Activated CD4-positive, alpha-beta memory T cell treated with anti-CD3 and anti-CD28 coated beads, Interleukin-2, amount 10 ng/mL, durations not matched to agents 7 days and 5 days (primary cell): ENCODE measurements at regions not wholly inside any gene's neighbourhood (a gene's known extent, or its start where the extent isn't known, plus 50 kb on each side); places are given as distances from the start of the nearest gene placed in this dataset.

Source experiments
- CTCF ChIA-PET: fragments of 350-600 bp; sonication (Branson Sonifier 250); formaldehyde crosslinking; loops from one replicate; lab custom pipeline; 2021; ENCODE audit warnings: antibody characterized with exemption, inconsistent platforms; lab: Charles Lee
- POLR2A ChIA-PET: fragments of 350-600 bp; sonication (Branson Sonifier 250); formaldehyde crosslinking; loops from one replicate; lab custom pipeline; 2021; ENCODE audit warnings: antibody characterized with exemption; lab: Charles Lee
- DNase-seq: peaks from one replicate; pipeline ENCODE4 v3.0.0-alpha.2; 2020
- H3K27ac Mint-ChIP-seq: one replicate; pipeline ENCODE4 v1.8.0; 2021; ENCODE audit warnings: mild to moderate bottlenecking, mixed read lengths
- H3K27me3 Mint-ChIP-seq: one replicate; pipeline ENCODE4 v1.8.0; 2021; ENCODE audit warnings: mixed read lengths
- H3K36me3 Mint-ChIP-seq: one replicate; pipeline ENCODE4 v1.8.0; 2021; ENCODE audit warnings: low read depth, mixed read lengths
- H3K4me1 Mint-ChIP-seq: one replicate; pipeline ENCODE4 v1.8.0; 2021; ENCODE audit warnings: mixed read lengths
- H3K4me3 Mint-ChIP-seq: one replicate; pipeline ENCODE4 v1.8.0; 2021; ENCODE audit warnings: mild to moderate bottlenecking, mixed read lengths
- H3K9me3 Mint-ChIP-seq: one replicate; pipeline ENCODE4 v1.8.0; 2021; ENCODE audit warnings: mixed read lengths

GRCh38 chr11:11748706-11749365 is 92.9 kb upstream of the USP47 start:
- no peaks in the 10 kb centered on the region for H3K36me3 Mint-ChIP-seq
- no peak for DNase-seq
- H3K4me1 Mint-ChIP-seq = no peaks in the 10 kb centered on the region
- H3K9me3 Mint-ChIP-seq = no peaks in the 10 kb centered on the region
- H3K27ac Mint-ChIP-seq = no peak overlapping the region
- H3K27me3 Mint-ChIP-seq = peaks cover 12% of the 10 kb centered on the region
- H3K4me3 Mint-ChIP-seq = no peak overlapping the region
- ChIA-PET POLR2A (no interaction called here), CTCF (no interaction called here)

- Mint-ChIP-seq H3K4me3 (no peak overlapping the region), H3K27me3 (peaks cover 12% of the 10 kb centered on the region), H3K9me3 (no peaks in the 10 kb centered on the region), H3K36me3 (no peaks in the 10 kb centered on the region), H3K4me1 (no peaks in the 10 kb centered on the region), H3K27ac (no peak overlapping the region)
- CTCF ChIA-PET = no interaction called here
- no peak for DNase-seq
- POLR2A ChIA-PET = no interaction called here
Measured at GRCh38 chr11:11747570-11747969, 94.2 kb upstream of the USP47 start.

DNA sequence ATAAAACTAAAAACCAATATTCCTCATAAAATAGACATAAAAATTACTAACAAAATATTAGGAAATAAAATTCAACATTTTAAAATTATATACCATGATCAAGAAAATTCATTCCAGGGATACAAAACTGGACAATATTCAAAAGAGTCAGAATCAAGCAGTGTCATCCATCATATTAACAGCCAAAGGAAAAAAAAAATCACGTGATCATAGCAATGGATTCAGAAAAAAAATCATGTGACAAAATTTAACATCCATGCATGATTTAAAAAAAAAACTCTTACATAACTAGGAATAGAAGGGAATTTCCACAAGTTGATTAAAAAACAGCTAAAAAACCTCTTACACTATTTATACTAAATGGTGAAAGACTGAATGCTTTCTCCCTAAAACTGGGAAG is 95.3 kb upstream of the USP47 start:
- no peaks in the 10 kb centered on the region for H3K36me3 Mint-ChIP-seq
- H3K4me1 Mint-ChIP-seq = no peaks in the 10 kb centered on the region
- no peaks in the 10 kb centered on the region for H3K9me3 Mint-ChIP-seq
- H3K27me3 Mint-ChIP-seq = peaks cover 15% of the 10 kb centered on the region
- DNase-seq = no peak
- H3K27ac Mint-ChIP-seq = no peak overlapping the region
- H3K4me3 Mint-ChIP-seq = no peak overlapping the region
- ChIA-PET POLR2A (no interaction called here), CTCF (no interaction called here)

GRCh38 chr11:11743216-11743615 is 98.6 kb upstream of the USP47 start:
- Mint-ChIP-seq H3K27me3 (peaks cover 15% of the 10 kb centered on the region), H3K4me3 (no peak overlapping the region), H3K9me3 (no peaks in the 10 kb centered on the region), H3K27ac (no peak overlapping the region), H3K4me1 (no peaks in the 10 kb centered on the region), H3K36me3 (no peaks in the 10 kb centered on the region)
- POLR2A ChIA-PET = no interaction called here
- no peak for DNase-seq
- CTCF ChIA-PET = no interaction called here

- H3K4me3 Mint-ChIP-seq = no peak overlapping the region
- H3K27ac Mint-ChIP-seq = no peak overlapping the region
- H3K4me1 Mint-ChIP-seq = no peaks in the 10 kb centered on the region
- ChIA-PET POLR2A (no interaction called here), CTCF (no interaction called here)
- no peak for DNase-seq
- no peaks in the 10 kb centered on the region for H3K36me3 Mint-ChIP-seq
- peaks cover 11% of the 10 kb centered on the region for H3K27me3 Mint-ChIP-seq
- H3K9me3 Mint-ChIP-seq = no peaks in the 10 kb centered on the region
Measured at GRCh38 chr11:11742486-11742885, 99.3 kb upstream of the USP47 start.

DNA sequence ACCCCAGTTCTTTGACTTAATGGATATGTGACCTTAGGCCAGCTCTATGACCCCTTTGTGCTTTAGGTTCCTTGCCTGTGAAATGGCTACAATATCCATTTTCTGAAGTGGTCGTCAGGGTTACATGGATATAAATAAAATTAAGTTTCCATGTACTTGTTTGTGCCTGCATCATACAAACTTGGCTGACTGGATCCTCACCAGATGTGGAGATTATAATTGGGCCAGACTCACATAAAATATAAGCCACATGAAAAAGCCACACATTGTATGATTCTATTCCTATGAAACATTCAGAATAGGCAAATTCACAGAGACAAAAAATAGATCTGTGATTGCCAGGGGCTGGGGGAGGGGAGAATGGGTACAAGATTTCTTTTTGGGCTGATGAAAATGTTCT is 100.9 kb upstream of the USP47 start:
- Mint-ChIP-seq H3K36me3 (no peaks in the 10 kb centered on the region), H3K9me3 (no peaks in the 10 kb centered on the region), H3K27me3 (peaks cover 9% of the 10 kb centered on the region), H3K4me3 (no peak overlapping the region), H3K27ac (no peak overlapping the region), H3K4me1 (no peaks in the 10 kb centered on the region)
- no peak for DNase-seq
- ChIA-PET POLR2A (no interaction called here), CTCF (no interaction called here)

DNA sequence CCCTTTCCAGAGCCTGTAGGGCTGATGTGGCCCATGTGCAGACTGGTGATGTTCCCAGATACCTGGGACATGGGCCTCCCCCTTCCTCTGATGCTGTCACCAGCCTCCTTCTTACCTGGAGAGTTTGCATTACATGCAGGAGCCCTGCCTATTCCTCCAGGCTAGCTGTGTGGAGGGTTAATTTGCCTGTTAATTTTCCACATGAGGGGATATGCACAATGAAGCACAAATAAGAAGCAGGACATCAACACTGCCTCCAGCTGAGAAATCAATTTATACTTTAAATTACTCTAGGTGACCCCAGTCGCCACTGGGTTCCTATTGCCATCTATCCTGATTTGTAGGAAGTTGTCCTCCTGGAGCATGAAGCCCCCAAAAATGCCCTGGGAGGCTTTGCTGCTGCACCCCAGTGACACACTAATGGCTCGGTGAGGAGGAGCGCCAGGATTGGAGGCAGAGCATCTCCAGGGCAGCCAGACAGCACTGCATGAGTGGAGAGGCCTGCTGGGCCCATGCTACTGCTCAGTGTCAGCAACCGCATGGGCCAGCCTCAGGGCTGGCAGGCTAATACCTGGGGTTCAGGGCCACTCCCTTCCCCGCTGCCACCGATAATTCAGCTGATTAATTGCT is 101.6 kb upstream of the USP47 start:
- Mint-ChIP-seq H3K9me3 (no peaks in the 10 kb centered on the region), H3K27ac (no peak overlapping the region), H3K4me1 (no peaks in the 10 kb centered on the region), H3K36me3 (no peaks in the 10 kb centered on the region), H3K27me3 (peaks cover 6% of the 10 kb centered on the region), H3K4me3 (no peak overlapping the region)
- no peak for DNase-seq
- ChIA-PET CTCF (no interaction called here), POLR2A (no interaction called here)

GRCh38 chr11:11738370-11738769 is 103.4 kb upstream of the USP47 start:
- ChIA-PET POLR2A (no interaction called here), CTCF (no interaction called here)
- H3K27ac Mint-ChIP-seq = no peak overlapping the region
- peaks cover 11% of the 10 kb centered on the region for H3K27me3 Mint-ChIP-seq
- H3K9me3 Mint-ChIP-seq = no peaks in the 10 kb centered on the region
- no peaks in the 10 kb centered on the region for H3K36me3 Mint-ChIP-seq
- H3K4me3 Mint-ChIP-seq = no peak overlapping the region
- H3K4me1 Mint-ChIP-seq = no peaks in the 10 kb centered on the region
- DNase-seq = no peak

DNA sequence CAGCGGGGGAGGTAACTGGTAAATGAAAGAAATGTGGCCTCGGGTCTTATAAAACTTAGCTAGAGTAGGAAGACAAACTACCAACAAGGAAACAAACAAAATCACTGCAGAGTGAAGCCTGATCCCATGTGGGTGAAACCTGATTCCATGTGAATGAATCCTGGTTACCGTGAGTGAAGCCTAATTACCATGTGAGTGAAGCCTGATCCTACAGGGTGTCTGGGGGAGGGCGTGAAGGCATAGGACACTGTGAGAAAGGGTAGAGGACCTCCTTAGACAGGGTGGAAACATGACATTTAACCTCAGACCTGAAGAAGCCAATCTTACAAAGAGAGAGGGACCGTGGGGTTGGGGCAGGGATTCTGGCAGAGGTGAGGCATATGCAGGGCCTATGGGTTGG is 106.2 kb upstream of the USP47 start:
- Mint-ChIP-seq H3K4me3 (no peak overlapping the region), H3K4me1 (no peaks in the 10 kb centered on the region), H3K9me3 (no peaks in the 10 kb centered on the region), H3K27me3 (peaks cover 11% of the 10 kb centered on the region), H3K36me3 (no peaks in the 10 kb centered on the region), H3K27ac (no peak overlapping the region)
- CTCF ChIA-PET = no interaction called here
- POLR2A ChIA-PET = no interaction called here
- DNase-seq = no peak

DNA sequence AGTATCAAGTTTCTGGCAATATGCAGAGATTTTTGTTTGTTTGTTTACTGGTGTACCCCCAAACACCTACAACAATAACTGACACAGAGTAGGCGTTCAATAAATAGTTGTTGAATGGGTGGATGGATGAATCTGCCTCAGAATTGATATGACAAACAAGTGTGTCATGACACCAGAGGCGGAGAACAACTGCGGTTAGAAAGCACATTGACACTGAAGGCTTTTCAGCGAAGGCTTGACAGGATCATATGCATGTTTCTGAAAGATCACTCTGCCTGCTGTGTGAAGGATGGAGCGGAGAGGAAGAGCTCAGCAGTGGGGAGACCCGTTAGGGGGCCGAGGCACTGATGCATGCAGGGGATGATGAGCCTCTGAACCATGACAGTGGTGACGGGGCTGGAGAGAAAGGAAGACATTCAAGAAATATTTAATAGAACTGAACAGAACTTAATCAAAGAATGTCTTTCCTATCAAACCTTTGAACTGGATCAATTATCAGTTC is 108.5 kb upstream of the USP47 start:
- H3K9me3 Mint-ChIP-seq = no peaks in the 10 kb centered on the region
- H3K27ac Mint-ChIP-seq = no peak overlapping the region
- no peaks in the 10 kb centered on the region for H3K4me1 Mint-ChIP-seq
- ChIA-PET CTCF (no interaction called here), POLR2A (no interaction called here)
- peaks cover 10% of the 10 kb centered on the region for H3K27me3 Mint-ChIP-seq
- no peak overlapping the region for H3K4me3 Mint-ChIP-seq
- H3K36me3 Mint-ChIP-seq = no peaks in the 10 kb centered on the region
- no peak for DNase-seq

- no peak overlapping the region for H3K4me3 Mint-ChIP-seq
- H3K4me1 Mint-ChIP-seq = no peaks in the 10 kb centered on the region
- H3K9me3 Mint-ChIP-seq = no peaks in the 10 kb centered on the region
- ChIA-PET CTCF (no interaction called here), POLR2A (no interaction called here)
- peaks cover 12% of the 10 kb centered on the region for H3K27me3 Mint-ChIP-seq
- DNase-seq = no peak
- no peaks in the 10 kb centered on the region for H3K36me3 Mint-ChIP-seq
- H3K27ac Mint-ChIP-seq = no peak overlapping the region
Measured at GRCh38 chr11:11732116-11732515, 109.7 kb upstream of the USP47 start.

DNA sequence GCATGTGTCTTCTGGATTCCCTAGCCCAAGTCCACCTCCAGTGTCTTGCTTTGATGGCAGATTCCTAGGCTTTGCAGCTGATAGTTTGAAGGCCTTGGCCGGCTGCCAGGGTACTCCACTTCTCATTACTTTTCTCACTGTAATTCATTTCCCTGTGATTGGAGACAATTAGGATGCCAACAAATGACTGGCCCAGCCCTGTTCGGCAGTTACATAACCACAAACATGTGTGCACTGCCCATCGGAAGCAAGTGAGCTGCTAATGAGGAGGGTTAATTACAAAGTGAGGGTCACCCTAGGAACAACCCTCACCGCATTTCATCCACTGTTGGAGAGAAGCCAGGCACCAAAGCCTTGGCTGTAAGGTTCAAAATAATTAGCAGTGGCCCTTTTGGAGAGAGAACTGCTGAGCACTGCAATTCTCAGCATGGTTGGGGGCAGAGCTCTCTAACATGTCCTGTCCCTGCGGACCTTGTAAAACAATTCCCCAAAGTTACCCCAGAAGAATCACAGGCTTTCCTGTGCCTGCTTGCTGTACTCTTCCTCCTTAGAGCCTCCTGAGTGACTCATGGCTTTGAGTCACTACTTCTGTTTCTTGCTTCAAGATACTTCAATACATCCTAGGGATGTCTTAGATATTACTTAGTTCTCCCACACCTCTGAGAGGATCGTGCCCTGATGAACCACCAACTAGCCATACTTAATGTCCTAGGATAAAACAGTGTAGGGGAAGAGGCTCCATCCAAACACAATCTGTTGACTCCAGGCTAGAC is 109.7 kb upstream of the GALNT18 start:
- Mint-ChIP-seq H3K9me3 (no peaks in the 10 kb centered on the region), H3K27me3 (peaks cover 12% of the 10 kb centered on the region), H3K4me3 (no peak overlapping the region), H3K36me3 (no peaks in the 10 kb centered on the region), H3K27ac (no peak overlapping the region), H3K4me1 (no peaks in the 10 kb centered on the region)
- ChIA-PET CTCF (no interaction called here), POLR2A (no interaction called here)
- DNase-seq = no peak

DNA sequence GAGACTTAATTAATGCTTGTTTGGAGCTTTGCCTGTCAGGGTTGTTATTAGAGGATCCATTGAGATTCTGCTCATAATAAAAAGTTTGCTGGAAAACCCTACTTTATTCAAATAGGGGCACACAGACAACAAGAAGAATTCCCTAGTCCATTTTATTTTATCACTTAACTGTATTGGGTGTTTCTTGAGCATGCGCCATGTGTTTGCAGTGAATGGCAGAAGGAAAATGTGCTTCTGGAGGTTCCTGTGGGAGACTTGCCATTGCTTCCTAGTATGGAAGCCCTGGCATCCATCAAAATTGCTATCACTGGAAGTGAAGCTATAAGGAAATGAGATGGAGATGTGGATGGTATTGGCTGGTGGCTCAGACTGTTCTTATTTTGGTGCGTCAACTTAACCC is 106.6 kb upstream of the GALNT18 start:
- H3K27me3 Mint-ChIP-seq = peaks cover 9% of the 10 kb centered on the region
- H3K36me3 Mint-ChIP-seq = no peaks in the 10 kb centered on the region
- POLR2A ChIA-PET = no interaction called here
- CTCF ChIA-PET = no interaction called here
- H3K4me3 Mint-ChIP-seq = no peak overlapping the region
- H3K9me3 Mint-ChIP-seq = no peaks in the 10 kb centered on the region
- DNase-seq = no peak
- H3K27ac Mint-ChIP-seq = no peak overlapping the region
- H3K4me1 Mint-ChIP-seq = no peaks in the 10 kb centered on the region
